HL-60 (cell line): ENCODE measurements at regions not wholly inside any gene's neighbourhood (a gene's known extent, or its start where the extent isn't known, plus 50 kb on each side); places are given as distances from the start of the nearest gene placed in this dataset.

Experiments used
- CTCF ChIP-seq: IDR thresholded peaks from one replicate; pipeline ENCODE4 v1.5.1; 2011; ENCODE audit warnings: low read length, control low read depth, inconsistent platforms; ENCODE audit not compliant: insufficient read depth
- SPI1 ChIP-seq: IDR thresholded peaks from 2 replicates; pipeline ENCODE4 v1.6.1; 2012; ENCODE audit warnings: low read depth, mild to moderate bottlenecking, borderline replicate concordance

GRCh38 chr3:117919621-117920020 is 1115.0 kb downstream of the IGSF11 start:
- TF ChIP-seq CTCF (no peak), SPI1 (no peak)
